Suppressor macrophage treated with lipopolysaccharide for 4 hours (primary cell): ENCODE measurements at regions not wholly inside any gene's neighbourhood (a gene's known extent, or its start where the extent isn't known, plus 50 kb on each side); places are given as distances from the start of the nearest gene placed in this dataset.
"Not testable (repeated sequence)": the region's sequence is repeated elsewhere in the genome, so short reads cannot be mapped to it uniquely, and the experiment has no call there.

Experiments
- DNase-seq: peaks from one replicate; pipeline ENCODE4 v3.0.0-alpha.2; 2020

- no peak for DNase-seq
Observed at GRCh38 chr6:100220543-100220942, 226.5 kb upstream of the MCHR2 start.

GRCh38 chr6:100217225-100218012 is 223.4 kb upstream of the MCHR2 start:
- no peak for DNase-seq

- no peak for DNase-seq
Observed at GRCh38 chr6:100216760-100217159, 222.7 kb upstream of the MCHR2 start.

GRCh38 chr6:100212131-100212530 is 218.1 kb upstream of the MCHR2 start:
- no peak for DNase-seq

GRCh38 chr6:100210137-100211117 is 216.4 kb upstream of the MCHR2 start:
- no peak for DNase-seq

- DNase-seq = no peak
Observed at GRCh38 chr6:100209323-100210136, 215.5 kb upstream of the MCHR2 start.

- DNase-seq = peak; percentile 6
Observed at GRCh38 chr6:100203400-100203799, 209.4 kb upstream of the MCHR2 start.

GRCh38 chr6:100202417-100203194 is 208.6 kb upstream of the MCHR2 start:
- DNase-seq = peak; percentile 2

- DNase-seq = not testable (repeated sequence)
Observed at GRCh38 chr6:100196214-100196982, 202.4 kb upstream of the MCHR2 start.

- DNase-seq = not testable (repeated sequence)
Observed at GRCh38 chr6:100195244-100195643, 201.2 kb upstream of the MCHR2 start.

GRCh38 chr6:100194535-100194934 is 200.5 kb upstream of the MCHR2 start:
- DNase-seq = no peak

GRCh38 chr6:100188754-100189153 is 194.7 kb upstream of the MCHR2 start:
- DNase-seq = no peak

GRCh38 chr6:100186552-100186951 is 192.5 kb upstream of the MCHR2 start:
- no peak for DNase-seq

GRCh38 chr6:100185615-100186014 is 191.6 kb upstream of the MCHR2 start:
- no peak for DNase-seq

- no peak for DNase-seq
Observed at GRCh38 chr6:100184473-100184872, 190.4 kb upstream of the MCHR2 start.

GRCh38 chr6:100182313-100182712 is 188.3 kb upstream of the MCHR2 start:
- DNase-seq = no peak

GRCh38 chr6:100181309-100181708 is 187.3 kb upstream of the MCHR2 start:
- no peak for DNase-seq

- no peak for DNase-seq
Observed at GRCh38 chr6:100179576-100179975, 185.6 kb upstream of the MCHR2 start.

GRCh38 chr6:100177956-100178355 is 183.9 kb upstream of the MCHR2 start:
- no peak for DNase-seq

GRCh38 chr6:100176951-100177710 is 183.1 kb upstream of the MCHR2 start:
- no peak for DNase-seq
